Gastrocnemius medialis (tissue), 4 donors: ENCODE measurements at regions not wholly inside any gene's neighbourhood (a gene's known extent, or its start where the extent isn't known, plus 50 kb on each side); places are given as distances from the start of the nearest gene placed in this dataset.

ENCODE experiments used
- ATAC-seq, 2 donors: fragments of 150-250 bp; one replicate each; pipeline ENCODE4 v1.9.1; 2016
- DNase-seq, 2 donors: peaks; one replicate each; pipeline ENCODE4 v3.0.0-alpha.2; 2019
- H3K27ac ChIP-seq, 4 donors: fragments of 200-600 bp; sonication (generic); 1 replicate in 1 of 4; 2 replicates in 3 of 4; pipeline ENCODE4 v1.5.1; 2016 to 2018; ENCODE audit warnings: mild to moderate bottlenecking in 2 of 4, moderate library complexity in 1 of 4
- H3K27me3 ChIP-seq, 3 donors: fragments of 200-600 bp; sonication (generic) in 2 of 3; 1 replicate in 1 of 3; 2 replicates in 2 of 3; pipeline versions ENCODE4 v1.5.1 to v1.6.0; 2016 to 2019; ENCODE audit warnings: mild to moderate bottlenecking in 1 of 3, moderate library complexity in 1 of 3
- H3K36me3 ChIP-seq, 2 donors: fragments of 200-600 bp; sonication (generic) in 1 of 2; one replicate each; pipeline ENCODE4 v1.5.1; 2017 to 2018
- H3K4me1 ChIP-seq, 2 donors: fragments of 200-600 bp; sonication (generic) in 1 of 2; one replicate each; pipeline ENCODE4 v1.5.1; 2016 to 2017; ENCODE audit warnings: mild to moderate bottlenecking in 2 of 2
- H3K4me3 ChIP-seq, 4 donors: fragments of 200-600 bp; sonication (generic) in 3 of 4; 1 replicate in 1 of 4; 2 replicates in 3 of 4; pipeline ENCODE4 v1.5.1; 2016 to 2019; ENCODE audit warnings: mild to moderate bottlenecking in 2 of 4
- H3K9me3 ChIP-seq, 3 donors: fragments of 200-600 bp; sonication (generic) in 2 of 3; 1 replicate in 1 of 3; 2 replicates in 2 of 3; pipeline ENCODE4 v1.5.1; 2016 to 2019
- CTCF ChIP-seq, 5 experiments: fragments of 450-650 bp in 3 of 5; fragments of 200-600 bp in 2 of 5; sonication (generic) in 2 of 5; IDR thresholded peaks in 4 of 5; conservative IDR thresholded peaks in 1 of 5; 1 replicate in 4 of 5; 2 replicates in 1 of 5; pipeline ENCODE4 v1.5.1; 2016 to 2019; ENCODE audit warnings: antibody characterized with exemption in 5 of 5, mild to moderate bottlenecking in 3 of 5, moderate library complexity in 3 of 5
- POLR2A ChIP-seq, 2 donors: fragments of 450-650 bp; IDR thresholded peaks; one replicate each; pipeline ENCODE4 v1.6.1; 2017; ENCODE audit warnings: antibody characterized with exemption in 2 of 2, mild to moderate bottlenecking in 2 of 2, moderate library complexity in 2 of 2
- in situ Hi-C, 4 donors: fragments of 200-750 bp; cut with MboI; loops; one replicate each; pipeline versions ENCODE4 v1.15.0 to v1.8.0; 2017; ENCODE audit warnings: low sequenced_read_pairs in 4 of 4
- intact Hi-C: fragments of 100-400 bp; cut with DNase I; formaldehyde crosslinking; loops from one replicate; pipeline ENCODE4 v1.15.1; 2023; ENCODE audit warnings: low total_unique reads

- no peaks in the 10 kb centered on the region for H3K4me1 ChIP-seq
- intact Hi-C loops, result no loop called here
- in situ Hi-C loops, result no loop called here
- no peaks in the 10 kb centered on the region for H3K36me3 ChIP-seq
- H3K27me3 ChIP-seq, result no peaks in the 10 kb centered on the region
- TF ChIP-seq CTCF (IDR thresholded peaks at IDR 0.05 in 4 of 5, conservative IDR thresholded peaks at IDR 0.05 in 1 of 5), result no peak
- TF ChIP-seq POLR2A (IDR thresholded peaks at IDR 0.05), result no peak
- H3K27ac ChIP-seq, result no peak overlapping the region
- DNase-seq (no peak), ATAC-seq (no peak)
- no peak overlapping the region for H3K4me3 ChIP-seq
- H3K9me3 ChIP-seq, result no peaks in the 10 kb centered on the region
These were observed 307.0 kb upstream of the ID4 start for GRCh38 chr6:19530188-19530587.

GRCh38 chr6:19535351-19535750, 301.8 kb upstream of the ID4 start:
- Histone ChIP-seq H3K9me3 (no peaks in the 10 kb centered on the region), H3K4me1 (no peaks in the 10 kb centered on the region), H3K4me3 (no peak overlapping the region), H3K27me3 (no peaks in the 10 kb centered on the region), H3K27ac (no peak overlapping the region), H3K36me3 (no peaks in the 10 kb centered on the region)
- TF ChIP-seq CTCF (IDR thresholded peaks at IDR 0.05 in 4 of 5, conservative IDR thresholded peaks at IDR 0.05 in 1 of 5) (no peak), POLR2A (IDR thresholded peaks at IDR 0.05) (no peak)
- ATAC-seq (no peak), DNase-seq (no peak)
- intact Hi-C loops, result no loop called here
- in situ Hi-C loops, result no loop called here

GRCh38 chr6:19536838-19537237, 300.3 kb upstream of the ID4 start:
- Histone ChIP-seq H3K27me3 (no peaks in the 10 kb centered on the region), H3K36me3 (no peaks in the 10 kb centered on the region), H3K4me1 (no peaks in the 10 kb centered on the region), H3K9me3 (no peaks in the 10 kb centered on the region), H3K27ac (no peak overlapping the region), H3K4me3 (no peak overlapping the region)
- no peak for DNase-seq
- ATAC-seq, result no peak
- in situ Hi-C loops, result no loop called here
- intact Hi-C loops, result no loop called here
- TF ChIP-seq CTCF (IDR thresholded peaks at IDR 0.05 in 4 of 5, conservative IDR thresholded peaks at IDR 0.05 in 1 of 5), result no peak
- TF ChIP-seq POLR2A (IDR thresholded peaks at IDR 0.05), result no peak

- H3K4me3 ChIP-seq, result no peak overlapping the region
- ATAC-seq (no peak), DNase-seq (no peak)
- intact Hi-C loops, result no loop called here
- no peaks in the 10 kb centered on the region for H3K4me1 ChIP-seq
- no peaks in the 10 kb centered on the region for H3K27me3 ChIP-seq
- TF ChIP-seq CTCF (IDR thresholded peaks at IDR 0.05 in 4 of 5, conservative IDR thresholded peaks at IDR 0.05 in 1 of 5) (no peak), POLR2A (IDR thresholded peaks at IDR 0.05) (no peak)
- in situ Hi-C loops, result no loop called here
- H3K9me3 ChIP-seq, result no peaks in the 10 kb centered on the region
- no peak overlapping the region for H3K27ac ChIP-seq
- H3K36me3 ChIP-seq, result no peaks in the 10 kb centered on the region
These were observed 299.1 kb upstream of the ID4 start for GRCh38 chr6:19538096-19538495.

DNA sequence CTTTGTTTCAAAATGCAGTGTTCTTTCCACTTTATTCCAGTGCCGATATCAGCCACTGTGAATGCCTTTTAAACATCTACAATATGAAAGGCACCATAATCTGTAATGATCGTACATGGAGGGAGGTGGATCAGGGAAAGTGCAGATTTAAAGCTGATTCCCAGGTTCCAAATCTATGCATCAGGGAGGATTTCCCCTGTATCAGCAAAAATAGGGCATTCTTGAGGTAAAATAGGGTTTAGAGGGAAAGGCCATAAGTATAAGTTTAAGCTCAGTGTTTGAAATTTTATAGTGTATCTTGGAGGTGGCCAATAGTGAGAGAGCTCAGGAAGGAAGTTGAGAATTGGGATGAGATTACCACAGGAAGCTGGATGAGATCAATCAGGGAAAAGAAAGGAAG, 289.7 kb upstream of the ID4 start:
- intact Hi-C loops (no loop called here), in situ Hi-C loops (no loop called here)
- H3K4me3 ChIP-seq, result no peak overlapping the region
- no peaks in the 10 kb centered on the region for H3K36me3 ChIP-seq
- H3K27ac ChIP-seq, result no peak overlapping the region
- H3K27me3 ChIP-seq, result no peaks in the 10 kb centered on the region
- TF ChIP-seq POLR2A (IDR thresholded peaks at IDR 0.05) (no peak), CTCF (IDR thresholded peaks at IDR 0.05 in 4 of 5, conservative IDR thresholded peaks at IDR 0.05 in 1 of 5) (no peak)
- ATAC-seq (no peak), DNase-seq (no peak)
- H3K4me1 ChIP-seq, result no peaks in the 10 kb centered on the region
- H3K9me3 ChIP-seq, result no peaks in the 10 kb centered on the region
